Activated CD4-positive, alpha-beta T cell treated with anti-CD3 and anti-CD28 coated beads for 24 hours (primary cell): ENCODE measurements at regions not wholly inside any gene's neighbourhood (a gene's known extent, or its start where the extent isn't known, plus 50 kb on each side); places are given as distances from the start of the nearest gene placed in this dataset.
A peak's percentile ranks its signal among the peaks of the same experiment; 100 is the strongest.
"Not testable (repeated sequence)": the region's sequence is repeated elsewhere in the genome, so short reads cannot be mapped to it uniquely, and the experiment has no call there.

Experiments used
- DNase-seq, 2 donors: peaks; one replicate each; pipeline ENCODE4 v3.0.0-alpha.2; 2020; ENCODE audit warnings: low read depth in 2 of 2

GRCh38 chr7:66456431-66456830 lies 172.2 kb upstream of the KCTD7 start:
- not testable (repeated sequence) for DNase-seq

GRCh38 chr7:66458991-66459390 lies 169.7 kb upstream of the KCTD7 start:
- DNase-seq = not testable (repeated sequence)

- not testable (repeated sequence) for DNase-seq
These were observed 168.8 kb upstream of the KCTD7 start for GRCh38 chr7:66459783-66460413.

GRCh38 chr7:66460921-66461361 lies 167.7 kb upstream of the KCTD7 start:
- DNase-seq = no peak

- not testable (repeated sequence) for DNase-seq
These were observed 167.3 kb upstream of the KCTD7 start for GRCh38 chr7:66461397-66461796.

- not testable (repeated sequence) for DNase-seq
These were observed 165.8 kb upstream of the KCTD7 start for GRCh38 chr7:66462831-66463230.

- no peak for DNase-seq
These were observed 164.6 kb upstream of the KCTD7 start for GRCh38 chr7:66464059-66464458.

- DNase-seq = no peak
These were observed 162.5 kb upstream of the KCTD7 start for GRCh38 chr7:66466081-66466600.

- no peak for DNase-seq
These were observed 160.8 kb upstream of the KCTD7 start for GRCh38 chr7:66467887-66468286.

- not testable (repeated sequence) for DNase-seq
These were observed 155.6 kb upstream of the KCTD7 start for GRCh38 chr7:66473064-66473463.

- DNase-seq = no peak
These were observed 154.2 kb upstream of the KCTD7 start for GRCh38 chr7:66474441-66474840.

GRCh38 chr7:66476056-66476455 lies 152.6 kb upstream of the KCTD7 start:
- DNase-seq = not testable (repeated sequence)

GRCh38 chr7:66477822-66478397 lies 150.8 kb upstream of the KCTD7 start:
- DNase-seq = not testable (repeated sequence)

GRCh38 chr7:66481229-66481628 lies 147.5 kb upstream of the KCTD7 start:
- not testable (repeated sequence) for DNase-seq

- DNase-seq = not testable (repeated sequence)
These were observed 139.6 kb upstream of the KCTD7 start for GRCh38 chr7:66489065-66489464.

- DNase-seq = not testable (repeated sequence)
These were observed 138.9 kb upstream of the KCTD7 start for GRCh38 chr7:66489741-66490140.

GRCh38 chr7:66490979-66491378 lies 137.7 kb upstream of the KCTD7 start:
- not testable (repeated sequence) for DNase-seq

- not testable (repeated sequence) for DNase-seq
These were observed 136.3 kb upstream of the KCTD7 start for GRCh38 chr7:66492405-66492804.

- DNase-seq = peak; percentile 90 to 92
These were observed 135.2 kb upstream of the KCTD7 start for GRCh38 chr7:66493235-66494205.

GRCh38 chr7:66497346-66497745 lies 131.3 kb upstream of the KCTD7 start:
- DNase-seq = no peak

- DNase-seq = no peak
These were observed 128.6 kb upstream of the KCTD7 start for GRCh38 chr7:66500087-66500486.
